Ovary (tissue), 7 donors: ENCODE measurements at regions not wholly inside any gene's neighbourhood (a gene's known extent, or its start where the extent isn't known, plus 50 kb on each side); places are given as distances from the start of the nearest gene placed in this dataset.

Experiments
- DNase-seq, 5 donors: peaks; one replicate each; pipeline ENCODE4 v3.0.0-alpha.2; 2019 to 2020
- H3K27ac ChIP-seq, 2 donors: fragments of 200-600 bp; one replicate each; pipeline versions ENCODE4 v1.5.1 to v1.8.0; 2019 to 2022
- H3K27me3 ChIP-seq: fragments of 200-600 bp; one replicate; pipeline ENCODE4 v1.8.0; 2022
- H3K36me3 ChIP-seq: fragments of 200-600 bp; sonication (generic); one replicate; pipeline ENCODE4 v1.5.1; 2019
- H3K4me1 ChIP-seq: one replicate; pipeline ENCODE4 v1.8.1; 2013; ENCODE audit warnings: mild to moderate bottlenecking, moderate library complexity; ENCODE audit not compliant: insufficient read depth
- H3K4me3 ChIP-seq: fragments of 200-600 bp; sonication (generic); one replicate; pipeline ENCODE4 v1.5.1; 2017
- H3K9me3 ChIP-seq, 2 donors: fragments of 200-600 bp in 1 of 2; sonication (generic) in 1 of 2; one replicate each; pipeline versions ENCODE4 v1.5.1 to v1.8.1; 2013 to 2019; ENCODE audit warnings: mild to moderate bottlenecking in 1 of 2, moderate library complexity in 1 of 2
- CTCF ChIP-seq, 3 donors: fragments of 450-650 bp in 2 of 3; fragments of 200-600 bp in 1 of 3; IDR thresholded peaks; one replicate each; pipeline versions ENCODE4 v1.5.1 to v1.8.0; 2016 to 2022; ENCODE audit warnings: antibody characterized with exemption in 3 of 3, mild to moderate bottlenecking in 1 of 3
- EP300 ChIP-seq: sonication (generic); formaldehyde crosslinking; IDR thresholded peaks from one replicate; pipeline ENCODE4 v1.6.1; 2017; ENCODE audit warnings: antibody characterized with exemption
- POLR2A ChIP-seq: fragments of 450-650 bp; IDR thresholded peaks from one replicate; pipeline ENCODE4 v1.6.1; 2017; ENCODE audit warnings: antibody characterized with exemption, mild to moderate bottlenecking, moderate library complexity
- WGBS, 3 donors: extraction: QIAGEN DNeasy Blood & Tissue Kit in 1 of 3; methylation state at CpG; one replicate each; pipeline versions ENCODE4 v1.1.5 to v1.1.7; 2013 to 2017; 5-methylcytosine and 5-hydroxymethylcytosine counted together
- intact Hi-C, 4 donors: fragments of 100-400 bp; cut with DNase I; formaldehyde crosslinking; loops; one replicate each; pipeline versions ENCODE4 v1.11.0 to v1.15.1; 2022 to 2023
- donor health status: DM: no; HTN: no; CAD: no; lungs with moderate emphysema.
- donor health status: DM: no; HTN: no; CAD: no.
- donor health status: Bipolar disorder and iron deficiency.
- donor health status: DM: no; HTN: no; CAD: no.
- donor health status: DM: yes; HTN: yes; CAD: no.

DNA sequence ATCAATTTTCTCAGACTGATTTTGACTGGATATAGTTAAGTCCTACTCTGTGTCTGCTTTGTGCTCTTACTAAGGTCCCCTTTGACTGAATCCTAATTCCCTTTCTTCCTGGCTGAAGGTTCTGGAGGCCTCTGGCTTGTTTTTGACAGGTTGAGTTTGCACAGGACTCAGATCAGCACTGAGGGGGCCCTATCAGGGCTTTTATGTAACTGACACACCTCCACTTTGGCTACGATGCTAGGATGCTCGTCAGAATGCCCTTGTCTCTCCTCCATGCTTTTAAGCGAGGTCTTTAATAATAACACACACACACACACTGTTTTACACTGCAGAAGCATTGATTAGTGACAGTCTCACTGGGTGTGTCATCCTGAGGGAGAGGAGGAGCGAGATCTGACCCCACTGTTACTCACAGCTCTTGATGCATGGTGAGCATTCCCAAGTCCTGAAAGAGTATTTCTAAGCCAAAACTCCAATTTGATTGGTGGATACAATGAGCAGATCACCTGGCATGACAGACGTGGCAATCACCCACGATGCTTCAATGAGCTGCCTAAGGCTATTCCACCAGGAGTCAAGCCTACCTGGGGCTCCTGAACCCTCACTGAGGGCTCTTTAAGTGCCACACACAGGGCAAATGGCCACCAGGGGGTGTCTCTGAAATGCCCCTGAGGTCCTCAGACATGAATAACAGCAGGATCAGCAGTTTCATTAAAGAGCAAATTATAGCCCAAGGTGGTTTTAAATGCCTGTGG, 130.4 kb upstream of the CPEB2 start:
- Histone ChIP-seq H3K9me3 (no peaks in the 10 kb centered on the region), H3K4me1 (no peaks in the 10 kb centered on the region), H3K27me3 (no peaks in the 10 kb centered on the region), H3K36me3 (no peaks in the 10 kb centered on the region), H3K4me3 (no peak overlapping the region), H3K27ac (no peak overlapping the region)
- DNase-seq: no peak
- intact Hi-C loops: no loop called here
- 53 to 56% (median 56%) methylated on average over 6 of the region's 6 CpGs for WGBS, 3 donors
- TF ChIP-seq POLR2A: no peak
- TF ChIP-seq CTCF (IDR thresholded peaks at IDR 0.05): no peak

GRCh38 chr4:14874990-14875389, 127.3 kb upstream of the CPEB2 start:
- Histone ChIP-seq H3K9me3 (no peaks in the 10 kb centered on the region), H3K27ac (no peak overlapping the region), H3K27me3 (no peaks in the 10 kb centered on the region), H3K4me3 (no peak overlapping the region), H3K36me3 (no peaks in the 10 kb centered on the region), H3K4me1 (no peaks in the 10 kb centered on the region)
- TF ChIP-seq EP300: no peak
- TF ChIP-seq CTCF (IDR thresholded peaks at IDR 0.05): no peak
- no peak for TF ChIP-seq POLR2A
- intact Hi-C loops: no loop called here
- no peak for DNase-seq
- whole genome bisulfite sequencing, 3 donors: 63 to 80% (median 67%) methylated on average over 1 of the region's 1 CpG

- no peak overlapping the region for H3K27ac ChIP-seq
- intact Hi-C loops: no loop called here
- TF ChIP-seq CTCF (IDR thresholded peaks at IDR 0.05) (no peak), POLR2A (no peak), EP300 (no peak)
- H3K4me3 ChIP-seq: no peak overlapping the region
- no peaks in the 10 kb centered on the region for H3K4me1 ChIP-seq
- H3K9me3 ChIP-seq: no peaks in the 10 kb centered on the region
- H3K27me3 ChIP-seq: no peaks in the 10 kb centered on the region
- no peaks in the 10 kb centered on the region for H3K36me3 ChIP-seq
- WGBS, 3 donors: 53 to 58% (median 56%) methylated on average over 6 of the region's 6 CpGs
- DNase-seq: no peak
Measured at GRCh38 chr4:14877246-14878225, 124.7 kb upstream of the CPEB2 start.

GRCh38 chr4:14878681-14879080, 123.6 kb upstream of the CPEB2 start:
- 88 to 91% (median 89%) methylated on average over 3 of the region's 3 CpGs for WGBS, 3 donors
- H3K27me3 ChIP-seq: no peaks in the 10 kb centered on the region
- intact Hi-C loops: no loop called here
- no peak for DNase-seq
- no peaks in the 10 kb centered on the region for H3K9me3 ChIP-seq
- H3K27ac ChIP-seq: no peak overlapping the region
- no peak for TF ChIP-seq CTCF (IDR thresholded peaks at IDR 0.05)
- no peak for TF ChIP-seq EP300
- TF ChIP-seq POLR2A: no peak
- H3K36me3 ChIP-seq: no peaks in the 10 kb centered on the region
- H3K4me1 ChIP-seq: no peaks in the 10 kb centered on the region
- no peak overlapping the region for H3K4me3 ChIP-seq
